H9 (cell line): ENCODE measurements at regions not wholly inside any gene's neighbourhood (a gene's known extent, or its start where the extent isn't known, plus 50 kb on each side); places are given as distances from the start of the nearest gene placed in this dataset.

Experiments
- DNase-seq: peaks from one replicate; pipeline ENCODE4 v3.0.0-alpha.2; 2017
- H2AFZ ChIP-seq: one replicate; pipeline ENCODE4 v1.6.1; 2013; ENCODE audit warnings: mild to moderate bottlenecking, low read length, control low read depth, moderate library complexity
- H2AK5ac ChIP-seq: 2 replicates; pipeline ENCODE4 v1.6.1; 2013; ENCODE audit warnings: low read length, control low read depth, mixed read lengths; ENCODE audit not compliant: insufficient read length
- H2BK120ac ChIP-seq: one replicate; pipeline ENCODE4 v1.6.1; 2013; ENCODE audit warnings: low read depth, mild to moderate bottlenecking, low read length, control low read depth, inconsistent platforms; ENCODE audit not compliant: poor library complexity, severe bottlenecking
- H2BK12ac ChIP-seq: 2 replicates; pipeline ENCODE4 v1.6.1; 2013; ENCODE audit warnings: low read length, control low read depth, mixed read lengths, low read depth; ENCODE audit not compliant: insufficient read length
- H2BK15ac ChIP-seq: 2 replicates; pipeline ENCODE4 v1.6.1; 2013; ENCODE audit warnings: low read depth, low read length, control low read depth
- H2BK20ac ChIP-seq: one replicate; pipeline ENCODE4 v1.6.1; 2013; ENCODE audit warnings: low read depth, mild to moderate bottlenecking, low read length, control low read depth, inconsistent platforms; ENCODE audit not compliant: poor library complexity, severe bottlenecking
- H2BK5ac ChIP-seq: 2 replicates; pipeline ENCODE4 v1.6.1; 2013; ENCODE audit warnings: low read length, control low read depth, mixed read lengths; ENCODE audit not compliant: insufficient read length
- H3K14ac ChIP-seq: 2 replicates; pipeline ENCODE4 v1.6.1; 2013; ENCODE audit warnings: low read length, control low read depth; ENCODE audit not compliant: insufficient read depth
- H3K18ac ChIP-seq: 2 replicates; pipeline ENCODE4 v1.6.1; 2013; ENCODE audit warnings: low read depth, mild to moderate bottlenecking, mixed read lengths, low read length, control low read depth; ENCODE audit not compliant: insufficient read length
- H3K23ac ChIP-seq: 2 replicates; pipeline ENCODE4 v1.6.1; 2013; ENCODE audit warnings: low read length, control low read depth, mixed read lengths, low read depth; ENCODE audit not compliant: insufficient read length
- H3K23me2 ChIP-seq: 2 replicates; pipeline ENCODE4 v1.6.1; 2013; ENCODE audit warnings: low read depth, mild to moderate bottlenecking, mixed read lengths, low read length, control low read depth; ENCODE audit not compliant: insufficient read length, poor library complexity, severe bottlenecking
- H3K27ac ChIP-seq: 2 replicates; pipeline ENCODE4 v1.5.1; 2013; ENCODE audit warnings: low read length, control low read depth, mixed read lengths, low read depth; ENCODE audit not compliant: insufficient read length
- H3K27me3 ChIP-seq: 2 replicates; pipeline ENCODE4 v1.6.1; 2013; ENCODE audit warnings: low read length, control low read depth, inconsistent platforms; ENCODE audit not compliant: insufficient read depth
- H3K4ac ChIP-seq: 2 replicates; pipeline ENCODE4 v1.6.1; 2013; ENCODE audit warnings: low read depth, mild to moderate bottlenecking, control low read depth, inconsistent platforms, low read length, moderate library complexity
- H3K4me1 ChIP-seq: 2 replicates; pipeline ENCODE4 v1.6.1; 2013; ENCODE audit warnings: low read length, control low read depth, inconsistent platforms; ENCODE audit not compliant: insufficient read depth
- H3K4me2 ChIP-seq: 2 replicates; pipeline ENCODE4 v1.6.1; 2013; ENCODE audit warnings: low read length, control low read depth, mixed read lengths; ENCODE audit not compliant: insufficient read length, insufficient read depth
- H3K56ac ChIP-seq: 2 replicates; pipeline ENCODE4 v1.6.1; 2013; ENCODE audit warnings: low read depth, mild to moderate bottlenecking, mixed read lengths, low read length, control low read depth; ENCODE audit not compliant: insufficient read length
- H3K79me1 ChIP-seq: 2 replicates; pipeline ENCODE4 v1.6.1; 2013; ENCODE audit warnings: low read depth, mild to moderate bottlenecking, moderate library complexity, low read length, control low read depth, inconsistent platforms; ENCODE audit not compliant: insufficient read depth, poor library complexity, severe bottlenecking
- H3K79me2 ChIP-seq: 2 replicates; pipeline ENCODE4 v1.6.1; 2013; ENCODE audit warnings: low read length, control low read depth, inconsistent platforms; ENCODE audit not compliant: insufficient read depth
- H3K9ac ChIP-seq: 2 replicates; pipeline ENCODE4 v1.6.1; 2013; ENCODE audit warnings: low read length, control low read depth, mixed read lengths; ENCODE audit not compliant: insufficient read length; ENCODE audit errors: extremely low read depth
- H3K9me3 ChIP-seq: one replicate; pipeline ENCODE4 v1.6.1; 2013; ENCODE audit warnings: low read depth, low read length, inconsistent platforms; ENCODE audit not compliant: control insufficient read depth
- H3T11ph ChIP-seq: one replicate; pipeline ENCODE4 v1.6.1; 2013; ENCODE audit warnings: mild to moderate bottlenecking, low read length, control low read depth, inconsistent platforms
- H4K20me1 ChIP-seq: one replicate; pipeline ENCODE4 v1.6.1; 2013; ENCODE audit not compliant: control insufficient read depth, insufficient read length, insufficient read depth
- H4K5ac ChIP-seq: 2 replicates; pipeline ENCODE4 v1.6.1; 2013; ENCODE audit warnings: low read depth, mild to moderate bottlenecking, mixed read lengths, low read length, control low read depth; ENCODE audit not compliant: insufficient read length
- H4K8ac ChIP-seq: replicated peaks from 2 replicates; pipeline ENCODE4 v1.6.1; 2013; ENCODE audit warnings: low read length, control low read depth, mixed read lengths, low read depth; ENCODE audit not compliant: insufficient read length
- H4K91ac ChIP-seq: 2 replicates; pipeline ENCODE4 v1.6.1; 2013; ENCODE audit warnings: low read depth, mild to moderate bottlenecking, moderate library complexity, mixed read lengths, low read length, control low read depth; ENCODE audit not compliant: insufficient read length
- H3K27ac Mint-ChIP-seq, 3 experiments: 2 replicates in 2 of 3; 3 replicates in 1 of 3; pipeline ENCODE4 v1.8.0; 2020 to 2021; ENCODE audit warnings: mixed read lengths in 3 of 3, mild to moderate bottlenecking in 1 of 3, moderate library complexity in 1 of 3
- H3K27me3 Mint-ChIP-seq: 2 replicates; pipeline ENCODE4 v1.8.0; 2021; ENCODE audit warnings: low read depth, mild to moderate bottlenecking, moderate library complexity, mixed read lengths
- H3K36me3 Mint-ChIP-seq, 3 experiments: 2 replicates in 2 of 3; 3 replicates in 1 of 3; pipeline ENCODE4 v1.8.0; 2020 to 2021; ENCODE audit warnings: low read depth in 3 of 3, mixed read lengths in 3 of 3; ENCODE audit not compliant: insufficient read depth in 1 of 3
- H3K4me1 Mint-ChIP-seq, 2 experiments: 2 replicates each; pipeline ENCODE4 v1.8.0; 2020; ENCODE audit warnings: mixed read lengths in 2 of 2
- H3K4me3 Mint-ChIP-seq, 2 experiments: 2 replicates in 1 of 2; 3 replicates in 1 of 2; pipeline ENCODE4 v1.8.0; 2020 to 2021; ENCODE audit warnings: mild to moderate bottlenecking in 2 of 2, mixed read lengths in 2 of 2, moderate library complexity in 1 of 2
- H3K9me3 Mint-ChIP-seq, 2 experiments: 2 replicates in 1 of 2; 3 replicates in 1 of 2; pipeline ENCODE4 v1.8.0; 2020; ENCODE audit warnings: mild to moderate bottlenecking in 2 of 2, mixed read lengths in 2 of 2, moderate library complexity in 1 of 2
- WGBS: extraction: QIAGEN DNeasy Blood & Tissue Kit; methylation state at CpG from one replicate; pipeline ENCODE4 v1.1.7; 2013; ENCODE audit warnings: missing lambda C conversion rate, low lambda C conversion rate, mixed read lengths; ENCODE audit not compliant: insufficient read length; ENCODE audit errors: extremely low coverage; 5-methylcytosine and 5-hydroxymethylcytosine counted together
- TF ChIP-seq, protein P1 (sequence below): fragments of 200-600 bp; sonication (generic); conservative IDR thresholded peaks from 3 replicates; pipeline ENCODE4 v1.8.0; 2021; ENCODE audit warnings: antibody characterized with exemption, mild to moderate bottlenecking

DNA sequence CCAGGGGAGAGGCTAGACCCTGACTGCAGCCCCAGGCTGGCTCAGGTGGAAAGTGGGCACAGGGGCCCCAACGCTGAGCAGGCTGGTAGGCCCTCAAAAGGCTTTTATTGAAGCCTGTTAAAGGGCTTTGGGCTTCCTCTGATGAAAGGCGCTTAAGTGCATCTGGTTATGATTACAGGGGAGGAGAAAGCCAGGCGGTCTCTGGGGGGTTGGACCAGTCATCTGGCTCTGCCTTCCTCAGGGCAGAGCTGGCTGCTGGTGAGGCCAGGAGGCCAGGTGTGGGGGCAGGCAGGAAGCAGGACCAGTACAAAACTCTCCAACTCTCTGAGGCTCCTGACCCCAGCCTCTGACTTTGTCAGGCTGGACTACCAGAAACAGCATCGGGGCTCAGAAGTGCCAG is 68.8 kb upstream of the BCOR start:
- Histone ChIP-seq H3K9ac (no peak overlapping the region), H3K79me1 (no peaks in the 10 kb centered on the region), H3K4me1 (peaks cover 23% of the 10 kb centered on the region; the same call in 1 of the 2 replicates), H4K8ac (no peak overlapping the region), H3K18ac (no peak overlapping the region), H3K56ac (no peak overlapping the region), H4K91ac (no peak overlapping the region), H3K27ac (no peak overlapping the region), H2BK120ac (no peak overlapping the region), H2AFZ (no peak overlapping the region), H2BK12ac (no peak overlapping the region), H3K4me2 (peak overlapping the region; percentile 85), H3T11ph (no peak overlapping the region), H3K9me3 (no peaks in the 10 kb centered on the region), H2BK5ac (no peak overlapping the region), H3K23ac (no peak overlapping the region), H3K4ac (no peak overlapping the region), H3K14ac (no peak overlapping the region), H3K79me2 (0 out of 2 replicates have a peak, but pooled peaks cover 2% of the 10 kb centered on the region), H3K23me2 (peaks cover 17% of the 10 kb centered on the region), H2AK5ac (no peak overlapping the region), H4K20me1 (no peaks in the 10 kb centered on the region), H4K5ac (no peak overlapping the region), H3K27me3 (peaks cover 15% of the 10 kb centered on the region; the same call in 1 of the 2 replicates), H2BK15ac (no peak overlapping the region), H2BK20ac (no peak overlapping the region)
- no CpG with 5 or more reads among the region's 4 CpGs for WGBS
- H3K27ac Mint-ChIP-seq: no peak overlapping the region
- H3K4me1 Mint-ChIP-seq: peaks cover 40 to 68% of the 10 kb centered on the region in 2 experiments
- TF ChIP-seq, protein P1, sequence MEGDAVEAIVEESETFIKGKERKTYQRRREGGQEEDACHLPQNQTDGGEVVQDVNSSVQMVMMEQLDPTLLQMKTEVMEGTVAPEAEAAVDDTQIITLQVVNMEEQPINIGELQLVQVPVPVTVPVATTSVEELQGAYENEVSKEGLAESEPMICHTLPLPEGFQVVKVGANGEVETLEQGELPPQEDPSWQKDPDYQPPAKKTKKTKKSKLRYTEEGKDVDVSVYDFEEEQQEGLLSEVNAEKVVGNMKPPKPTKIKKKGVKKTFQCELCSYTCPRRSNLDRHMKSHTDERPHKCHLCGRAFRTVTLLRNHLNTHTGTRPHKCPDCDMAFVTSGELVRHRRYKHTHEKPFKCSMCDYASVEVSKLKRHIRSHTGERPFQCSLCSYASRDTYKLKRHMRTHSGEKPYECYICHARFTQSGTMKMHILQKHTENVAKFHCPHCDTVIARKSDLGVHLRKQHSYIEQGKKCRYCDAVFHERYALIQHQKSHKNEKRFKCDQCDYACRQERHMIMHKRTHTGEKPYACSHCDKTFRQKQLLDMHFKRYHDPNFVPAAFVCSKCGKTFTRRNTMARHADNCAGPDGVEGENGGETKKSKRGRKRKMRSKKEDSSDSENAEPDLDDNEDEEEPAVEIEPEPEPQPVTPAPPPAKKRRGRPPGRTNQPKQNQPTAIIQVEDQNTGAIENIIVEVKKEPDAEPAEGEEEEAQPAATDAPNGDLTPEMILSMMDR: no peak
- peak; percentile 55 for DNase-seq
- H3K27me3 Mint-ChIP-seq: peaks cover 74% of the 10 kb centered on the region
- H3K36me3 Mint-ChIP-seq: peaks cover 2 to 14% (median 14%) of the 10 kb centered on the region in 3 experiments; a peak in 6 of 7 replicates
- H3K4me3 Mint-ChIP-seq: peak overlapping the region in 1 of 2 experiments; percentile 76; a peak in 1 of 5 replicates
- H3K9me3 Mint-ChIP-seq: peaks cover 63 to 74% of the 10 kb centered on the region in 2 experiments
